Amniotic epithelial cell (primary cell): ENCODE measurements at regions not wholly inside any gene's neighbourhood (a gene's known extent, or its start where the extent isn't known, plus 50 kb on each side); places are given as distances from the start of the nearest gene placed in this dataset.
"Not testable (repeated sequence)": the region's sequence is repeated elsewhere in the genome, so short reads cannot be mapped to it uniquely, and the experiment has no call there.

Source experiments
- DNase-seq: peaks from one replicate; pipeline ENCODE4 v3.0.0-alpha.2; 2010; ENCODE audit warnings: low read depth

DNA sequence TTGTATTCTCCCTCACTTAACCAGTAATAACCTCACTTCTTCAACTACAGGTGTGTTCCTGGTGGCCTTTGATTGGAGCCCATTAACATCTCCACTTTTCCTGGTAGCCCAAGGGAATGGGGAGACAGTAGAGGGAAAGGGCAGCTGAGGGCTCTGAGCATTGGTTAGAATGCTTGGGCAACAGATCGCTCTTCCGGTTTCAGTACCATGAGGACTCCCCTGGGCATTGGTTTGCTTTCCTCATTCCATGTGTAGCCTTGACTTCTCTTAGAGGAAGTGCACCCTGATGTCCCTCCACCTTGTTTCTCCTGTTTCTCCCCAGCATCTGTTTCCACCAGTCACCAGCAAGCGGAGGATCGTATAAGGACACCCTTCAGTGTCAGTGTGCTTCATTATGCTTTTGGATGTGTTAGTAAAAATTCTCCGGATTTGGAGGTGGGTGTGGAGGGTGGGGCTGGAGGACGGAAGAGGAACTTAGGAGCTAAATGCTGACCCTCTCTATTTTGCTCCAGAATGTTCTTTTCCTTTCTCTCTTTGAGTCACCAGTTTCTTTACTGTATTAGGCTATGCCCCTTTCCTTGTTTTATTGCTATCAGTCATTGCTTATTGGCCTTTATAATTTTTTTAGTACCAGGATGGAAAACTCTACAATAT, 50.6 kb upstream of the ZNG1B start:
- not testable (repeated sequence) for DNase-seq

DNA sequence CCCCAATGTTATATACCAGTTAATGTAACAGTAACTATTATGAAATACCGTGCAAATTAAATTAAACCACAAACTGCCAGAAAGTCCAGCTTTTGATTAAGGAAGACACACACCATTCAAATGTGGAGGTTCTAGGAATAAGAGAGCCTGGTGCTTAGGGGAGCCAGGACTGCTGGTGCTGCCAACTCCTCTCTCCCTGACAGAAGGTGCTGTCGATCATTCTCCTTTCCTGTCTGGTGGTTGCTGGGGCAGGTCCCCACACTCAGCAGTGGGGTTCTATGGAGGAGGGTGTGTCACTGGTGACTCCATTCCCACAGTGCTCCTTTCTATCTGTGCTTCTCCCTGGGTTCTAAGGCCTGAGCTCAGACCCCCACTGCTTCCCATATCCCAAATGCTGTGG, 57.9 kb upstream of the ZNG1B start:
- not testable (repeated sequence) for DNase-seq

DNA sequence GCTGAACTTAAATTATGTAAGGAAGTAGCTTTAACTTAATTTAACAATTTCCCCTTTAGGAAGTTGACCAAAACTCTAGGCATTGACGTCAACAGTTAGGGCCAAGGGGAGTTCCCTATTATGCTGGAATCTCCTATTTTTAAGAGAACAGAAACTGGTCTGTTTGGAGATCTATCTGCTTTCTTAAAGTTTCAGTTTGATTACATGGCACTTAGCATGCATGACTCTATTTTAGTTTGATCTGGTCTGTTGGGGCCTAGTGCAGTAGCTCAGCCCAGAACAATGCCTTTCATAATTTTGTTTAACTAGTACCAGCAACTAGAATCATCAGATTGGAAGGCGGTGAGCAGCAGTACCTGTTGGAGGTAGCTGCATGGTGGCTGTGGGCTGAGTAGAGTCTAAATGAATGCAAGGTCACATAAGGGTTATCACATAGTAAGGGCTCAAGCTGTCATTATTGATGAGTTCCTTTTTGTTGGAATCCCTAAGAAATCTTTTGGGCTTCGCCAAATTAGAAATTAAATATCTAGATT, 60.5 kb upstream of the ZNG1B start:
- no peak for DNase-seq

DNA sequence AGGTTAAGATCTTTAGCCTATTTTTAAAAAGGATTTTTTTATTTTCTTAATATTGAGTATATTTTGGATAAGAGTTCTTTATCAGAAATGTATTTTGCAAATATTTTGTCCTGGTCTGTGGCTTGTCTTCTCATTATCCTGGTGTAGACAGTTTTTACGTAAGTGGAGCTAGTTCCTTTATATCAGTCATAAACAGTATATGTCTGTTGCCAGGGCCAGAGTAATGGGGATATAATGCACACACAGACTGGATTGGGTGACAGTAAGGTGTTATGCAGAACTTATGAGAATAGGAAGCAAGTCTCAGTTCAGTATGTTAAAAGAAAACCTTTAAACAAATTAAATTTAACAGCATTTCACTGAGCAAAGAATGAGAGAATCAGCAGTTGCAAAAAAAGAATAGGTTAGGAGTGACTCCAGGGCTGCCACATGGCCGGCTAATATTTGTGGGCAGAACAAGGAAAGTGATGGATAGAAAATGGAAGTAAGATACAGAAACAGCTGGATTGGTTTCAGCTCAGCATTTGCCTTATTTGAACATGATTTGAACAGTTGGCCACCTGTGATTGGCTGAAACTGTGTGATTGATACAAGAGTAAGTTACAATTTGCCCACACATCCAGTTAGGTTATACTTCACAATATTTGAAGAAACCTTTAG, 61.1 kb upstream of the ZNG1B start:
- DNase-seq, result no peak

DNA sequence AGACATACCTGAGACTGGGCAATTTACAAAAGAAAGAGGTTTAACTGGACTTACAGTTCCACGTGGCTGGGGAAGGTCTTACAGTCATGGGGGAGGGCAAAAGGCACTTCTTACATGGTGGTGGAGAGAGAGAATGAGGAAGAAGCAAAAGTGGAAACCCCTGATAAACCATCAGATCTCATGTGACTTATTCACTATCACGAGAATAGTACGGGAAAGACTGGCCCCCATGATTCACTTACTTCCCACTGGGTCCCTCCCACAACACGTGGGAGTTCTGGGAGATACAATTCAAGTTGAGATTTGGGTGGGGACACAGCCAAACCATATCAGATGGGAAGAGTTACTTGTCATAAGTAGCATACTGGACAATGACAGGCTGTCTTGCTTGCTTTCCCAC, 62.6 kb upstream of the ZNG1B start:
- DNase-seq, result peak; percentile 3

DNA sequence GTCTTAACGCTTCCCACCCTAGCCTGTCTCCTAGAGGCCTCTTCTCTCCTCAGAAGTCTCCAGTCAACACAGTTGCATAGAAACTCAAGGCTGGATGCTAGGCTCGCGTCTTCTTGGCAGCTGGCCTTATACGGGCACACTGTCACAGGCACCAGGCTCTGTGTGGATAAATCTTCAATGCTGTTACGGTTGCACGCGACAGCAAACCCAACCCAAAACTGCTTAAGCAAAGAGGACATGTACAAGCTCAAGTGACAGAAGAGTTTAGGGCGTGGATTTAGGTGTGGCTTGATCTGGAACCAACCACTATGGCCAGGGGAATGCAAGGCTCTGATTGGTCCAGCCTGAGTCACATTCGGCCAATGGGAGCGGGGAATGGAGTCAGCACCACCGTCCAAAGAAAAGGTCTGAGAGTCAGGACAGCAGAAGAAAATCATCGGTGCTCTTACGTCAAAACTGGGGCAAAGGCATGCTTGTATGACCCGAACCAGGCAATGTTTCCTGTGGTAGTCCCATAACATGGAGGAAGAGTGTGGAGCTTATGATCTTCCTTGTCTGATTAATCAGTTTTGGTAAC, 65.1 kb upstream of the ZNG1B start:
- DNase-seq, result peak; percentile 11

DNA sequence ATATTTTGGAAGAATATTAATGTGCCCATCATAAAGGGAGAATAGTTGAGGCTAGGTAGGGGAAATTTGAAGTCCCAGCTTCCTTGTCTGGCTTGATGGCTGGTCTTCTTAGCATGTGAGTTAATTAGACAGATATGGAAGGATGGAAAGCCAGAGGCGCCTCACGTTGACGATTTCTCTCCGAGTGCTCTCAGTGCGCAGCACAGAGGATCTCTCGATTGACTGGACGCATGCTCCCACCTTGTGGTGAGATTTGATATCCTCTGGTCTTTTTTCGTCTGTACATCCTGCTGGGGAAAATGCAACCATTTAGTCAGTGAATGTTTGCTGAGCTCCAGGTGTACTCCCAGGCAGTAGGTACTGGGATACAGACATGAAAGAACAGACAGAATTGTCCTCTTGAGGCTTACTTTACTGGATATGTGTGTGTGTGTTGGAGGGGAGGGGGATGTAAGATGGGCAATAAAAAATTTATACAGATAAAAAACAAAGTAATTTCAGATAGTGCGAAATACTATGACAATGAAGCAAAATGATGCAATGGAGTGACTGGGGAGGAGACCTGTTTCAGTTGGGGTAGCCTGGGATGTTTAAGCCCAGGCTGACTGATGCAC, 66.9 kb upstream of the ZNG1B start:
- peak; percentile 67 for DNase-seq

DNA sequence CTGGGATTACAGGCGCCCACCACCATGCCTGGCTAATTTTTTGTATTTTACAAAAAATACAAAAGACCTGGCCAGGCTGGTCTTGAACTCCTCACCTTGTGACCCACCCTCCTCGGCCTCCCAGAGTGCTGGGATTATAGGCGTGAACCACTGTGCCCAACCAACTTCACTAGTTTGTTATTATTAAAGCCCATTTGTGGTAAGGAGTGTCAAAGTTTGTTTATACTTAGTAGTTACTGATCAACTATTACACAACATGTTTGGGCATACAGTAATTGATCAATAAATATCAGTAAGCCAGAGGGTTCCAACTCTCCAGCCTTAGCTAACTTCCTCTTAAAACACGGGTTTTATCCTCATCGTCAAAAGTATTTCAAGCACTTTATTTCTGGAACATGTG, 67.5 kb upstream of the ZNG1B start:
- DNase-seq, result no peak

DNA sequence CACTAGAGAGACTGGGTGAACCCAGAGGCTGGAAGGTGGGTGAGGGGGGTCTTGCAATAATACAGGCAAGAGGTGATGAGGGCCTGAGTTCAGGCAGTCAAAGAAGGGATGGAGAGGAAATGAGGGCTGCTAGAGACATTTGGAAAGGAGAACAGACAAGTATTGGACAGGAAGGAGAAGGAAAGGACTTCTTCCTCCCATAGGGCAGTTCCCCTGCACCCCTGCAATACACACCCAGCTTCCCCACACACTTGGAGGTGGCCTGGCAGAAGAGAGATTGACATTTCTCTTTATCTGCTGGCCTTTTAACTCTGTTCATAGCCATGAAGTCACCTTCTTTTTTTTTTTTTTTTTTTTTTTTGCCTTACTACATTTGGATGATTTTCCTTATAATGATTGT, 68.9 kb upstream of the ZNG1B start:
- DNase-seq, result not testable (repeated sequence)

DNA sequence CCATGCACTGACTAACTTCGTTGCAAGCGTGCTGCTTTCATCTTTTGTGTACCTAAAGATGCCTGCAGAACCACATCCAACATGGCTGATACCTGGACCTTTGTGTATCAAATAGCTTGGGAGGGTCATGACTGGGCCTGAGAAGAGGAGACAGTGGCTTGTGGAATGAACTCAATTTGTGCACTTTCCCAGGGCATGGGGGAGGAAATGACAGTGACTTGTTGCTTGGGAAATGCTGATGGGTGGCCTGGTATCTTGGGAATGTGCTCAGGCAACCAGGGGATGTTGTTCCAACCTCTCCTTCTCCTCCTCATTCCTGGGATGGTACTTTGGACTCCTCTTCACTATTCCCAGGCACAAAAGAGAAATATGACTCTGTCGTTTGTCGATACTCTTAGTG, 70.7 kb upstream of the ZNG1B start:
- peak; percentile 4 for DNase-seq

DNA sequence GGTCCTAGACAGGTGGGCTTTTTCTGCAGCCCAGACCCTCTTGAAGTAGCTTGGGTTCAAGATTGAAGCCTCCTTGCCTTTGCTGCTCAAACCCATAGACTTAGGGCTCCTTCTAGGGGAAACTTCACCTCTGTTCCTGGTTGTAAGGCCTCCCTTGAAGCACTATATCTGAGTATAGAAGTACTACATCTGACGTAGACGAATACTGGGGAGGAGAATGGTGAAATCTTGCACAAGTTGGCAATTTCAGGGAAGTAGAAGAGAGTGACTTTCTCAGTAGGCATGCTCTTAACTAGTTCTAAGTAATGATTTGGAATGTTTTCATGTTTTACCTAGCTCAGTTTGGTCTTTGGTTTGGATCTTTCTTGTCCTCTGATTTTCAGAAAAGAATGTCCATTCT, 71.7 kb upstream of the ZNG1B start:
- DNase-seq, result peak; percentile 28

DNA sequence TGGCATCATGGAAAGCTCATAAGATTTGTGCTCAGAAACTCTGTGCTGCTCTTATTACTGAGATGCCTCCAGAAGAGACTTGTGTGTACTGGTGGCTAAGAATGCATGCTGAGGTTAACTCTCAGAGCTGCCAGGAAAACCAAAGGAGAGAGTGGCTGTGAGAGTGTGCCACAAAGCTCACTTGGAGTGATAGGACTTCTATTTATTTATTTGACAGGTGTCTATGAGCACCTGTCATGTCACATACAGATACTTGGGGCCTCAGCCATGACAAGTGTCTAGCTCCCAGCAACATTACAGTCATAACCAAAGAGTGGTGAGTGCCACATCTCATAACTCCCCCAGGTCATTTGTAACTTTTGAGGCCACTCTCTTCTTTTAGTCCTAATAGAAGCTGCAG, 72.2 kb upstream of the ZNG1B start:
- not testable (repeated sequence) for DNase-seq

DNA sequence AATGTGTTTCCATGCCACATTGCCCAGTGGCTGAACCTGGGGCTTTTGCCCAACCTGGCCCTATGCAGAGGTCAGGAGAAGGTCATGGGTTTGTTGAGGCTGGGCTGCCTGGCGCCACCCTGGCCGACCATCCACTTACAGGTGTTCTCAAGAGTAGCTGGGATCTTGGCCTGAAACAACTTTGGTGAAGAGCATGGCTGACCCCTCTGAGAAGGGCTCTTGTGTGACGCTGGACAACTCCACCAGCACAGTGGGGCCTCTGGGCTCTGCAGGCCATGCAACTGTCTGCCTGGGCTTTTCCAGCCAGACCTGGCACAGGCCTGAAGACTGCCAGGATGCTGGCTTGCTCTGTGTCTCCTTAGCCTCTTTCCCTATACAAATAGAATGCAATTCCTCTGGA, 76.4 kb upstream of the ZNG1B start:
- DNase-seq, result no peak

DNA sequence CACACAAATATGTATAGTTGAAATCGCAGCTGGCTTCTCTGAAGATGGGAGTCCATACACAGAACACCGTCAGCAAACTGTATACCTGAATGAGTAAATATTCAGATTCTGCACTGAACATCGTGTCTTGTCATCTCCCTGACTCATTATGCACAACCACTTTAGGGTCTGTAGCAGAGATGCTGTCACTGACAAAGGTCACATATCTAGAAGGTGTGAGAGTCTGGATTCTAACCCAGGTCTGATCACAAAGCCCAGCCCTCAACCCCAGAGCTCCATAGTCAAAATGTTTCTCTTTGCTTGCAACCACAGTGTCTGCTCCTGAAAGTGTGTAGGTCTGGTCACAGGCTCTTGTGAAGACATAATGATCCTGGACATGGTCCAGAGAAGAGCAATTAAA, 78.3 kb upstream of the PAX8 start:
- DNase-seq, result no peak

DNA sequence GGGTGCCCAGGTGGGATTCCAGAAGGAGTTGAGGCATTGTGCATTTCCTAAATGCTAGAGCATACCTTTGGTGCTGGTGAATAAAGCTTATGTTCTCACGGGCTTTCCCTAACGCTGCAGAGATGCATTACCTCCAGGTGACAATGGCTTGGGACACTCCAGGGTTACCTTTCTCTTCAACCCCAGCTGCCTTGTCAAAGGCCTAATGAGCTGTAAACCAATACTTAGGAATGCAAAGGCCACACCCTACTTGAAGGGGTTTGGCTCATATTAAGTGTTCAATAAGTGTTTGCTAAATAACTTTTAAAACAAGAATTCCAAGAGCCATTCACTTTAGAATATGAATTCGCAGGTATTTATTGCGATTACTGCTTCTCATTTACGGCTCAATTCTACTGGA, 77.6 kb upstream of the PAX8 start:
- DNase-seq, result not testable (repeated sequence)

DNA sequence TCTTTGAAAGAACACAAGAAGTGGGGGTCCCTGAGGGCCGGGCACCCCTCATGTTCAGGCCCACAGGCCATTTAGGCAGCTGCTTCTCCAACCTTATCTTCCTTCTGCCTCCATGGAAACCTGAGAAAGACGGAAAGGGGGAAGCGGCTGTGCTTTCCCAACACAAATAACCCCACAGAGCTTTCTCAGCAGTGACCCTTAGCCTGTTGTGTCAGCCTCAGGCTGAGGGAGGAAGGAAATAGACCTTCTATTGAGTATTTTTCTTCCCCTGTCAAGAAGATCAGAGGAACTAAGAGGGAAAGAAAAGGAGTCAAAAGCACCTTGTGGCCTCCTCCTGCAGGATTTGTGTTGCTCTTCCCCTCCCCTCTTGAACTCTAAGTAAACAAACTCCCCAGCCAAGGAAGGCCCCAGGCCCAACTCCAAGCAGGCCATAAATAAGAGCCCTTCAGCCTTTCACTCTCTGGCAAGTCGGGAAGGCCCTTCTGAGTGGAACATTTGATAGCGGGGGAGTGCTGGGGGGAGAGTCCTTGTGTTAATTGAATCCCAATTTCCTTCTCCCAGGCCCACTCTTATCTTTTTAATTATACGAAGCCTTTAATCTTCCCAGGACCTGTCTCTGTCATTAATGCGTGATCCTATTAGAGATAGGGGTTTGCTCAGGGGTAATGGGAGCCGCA, 76.8 kb upstream of the PAX8 start:
- peak; percentile 4 for DNase-seq

DNA sequence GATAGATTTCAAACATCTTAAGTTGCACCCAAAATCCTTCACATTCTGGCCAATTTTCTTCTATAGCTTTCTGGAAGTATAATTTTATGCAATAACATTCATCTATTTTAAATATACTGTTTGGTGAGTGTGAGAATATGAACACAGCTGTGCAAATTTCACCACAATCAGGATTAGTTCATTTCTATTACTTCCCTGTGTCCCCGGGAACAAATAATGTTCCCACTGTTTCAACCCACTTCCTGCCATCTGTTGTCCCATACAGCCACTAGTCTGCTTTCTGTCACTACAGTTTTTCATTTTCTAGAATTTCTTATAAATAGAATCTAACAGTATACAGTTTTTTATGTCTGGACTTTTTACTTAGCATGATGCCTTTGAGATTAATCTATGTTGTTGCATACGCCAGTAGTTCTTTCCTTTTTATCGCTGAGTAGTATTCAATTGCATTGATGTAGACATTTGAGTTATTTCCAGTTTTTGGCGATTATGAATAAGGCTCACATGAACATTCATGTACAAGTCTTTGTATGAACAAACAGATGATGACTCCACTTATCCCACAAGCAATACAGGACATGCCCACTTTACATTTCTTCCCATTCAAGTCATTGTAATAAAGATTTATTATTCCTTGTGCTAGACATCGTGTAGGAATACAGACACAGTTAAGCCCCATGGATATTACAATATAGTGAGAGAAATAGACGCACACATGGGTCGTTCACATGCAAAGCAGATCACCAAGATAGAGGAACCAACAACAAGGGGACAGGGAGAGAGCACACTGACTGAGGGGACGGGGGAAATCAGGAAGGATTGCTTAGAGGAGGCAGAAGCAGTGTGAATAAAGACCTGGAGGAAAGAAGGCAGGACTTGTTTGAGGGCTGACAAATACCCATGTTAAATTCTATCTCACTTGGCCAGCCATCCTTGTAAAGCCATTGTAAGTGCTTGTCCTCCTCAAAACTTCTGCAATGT, 72.9 kb upstream of the PAX8 start:
- no peak for DNase-seq

DNA sequence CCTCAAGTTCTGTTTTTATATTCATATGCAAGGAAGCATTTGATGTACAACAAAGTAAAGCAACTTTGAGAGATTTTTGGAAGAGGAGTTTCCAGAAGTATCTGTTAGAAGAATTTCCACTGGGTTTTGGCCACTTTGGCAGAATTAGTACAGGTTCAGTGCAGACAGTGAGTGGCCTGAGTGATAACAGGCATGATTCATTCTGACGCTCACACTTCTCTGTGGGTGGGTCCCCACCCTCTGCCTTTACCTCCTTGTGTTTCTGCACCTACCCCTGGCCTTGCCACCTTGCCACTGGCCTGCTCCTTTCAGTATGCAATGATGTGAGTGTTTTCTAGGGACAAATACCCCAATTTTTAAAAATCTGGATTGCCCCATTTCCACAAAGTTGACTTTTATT, 65.1 kb upstream of the PAX8 start:
- not testable (repeated sequence) for DNase-seq

DNA sequence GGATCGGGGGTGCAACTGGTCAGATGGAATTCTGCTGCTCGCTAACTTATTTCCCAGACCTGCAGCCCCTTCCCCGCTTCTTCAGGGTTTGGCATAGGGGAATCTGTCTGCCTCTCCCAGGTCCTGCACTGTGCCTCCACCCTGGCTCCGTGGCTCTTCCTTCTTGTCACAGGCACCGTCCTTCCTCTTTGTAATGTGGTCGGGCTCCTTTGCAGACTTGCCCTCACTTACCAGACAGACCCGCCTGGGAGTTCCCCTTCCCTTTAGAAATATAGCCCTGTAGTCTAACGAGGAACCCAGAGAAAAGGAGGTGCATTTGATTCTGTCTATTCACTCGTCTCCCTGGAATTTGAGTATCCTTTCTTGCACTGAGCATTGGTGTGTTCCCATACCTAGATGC, 63.9 kb upstream of the PAX8 start:
- no peak for DNase-seq

DNA sequence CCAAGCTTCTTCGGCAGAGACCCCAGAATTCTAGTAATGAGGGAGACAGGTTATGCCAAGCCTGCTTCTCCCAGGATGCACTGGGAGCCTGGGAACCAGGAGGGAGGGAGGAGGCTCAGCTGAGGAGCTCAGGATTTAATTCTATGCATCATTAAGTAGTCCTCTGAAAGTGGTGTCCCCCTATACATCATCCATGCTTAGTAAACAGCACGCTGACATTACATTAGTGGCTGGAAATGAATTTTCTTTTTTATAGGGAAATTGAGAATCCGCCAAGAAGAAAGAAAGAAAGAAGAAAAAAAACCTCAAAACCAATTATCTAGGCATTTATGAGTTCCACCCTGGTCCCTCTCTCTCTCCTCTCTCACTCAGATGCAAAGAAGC, 63.1 kb upstream of the PAX8 start:
- not testable (repeated sequence) for DNase-seq

DNA sequence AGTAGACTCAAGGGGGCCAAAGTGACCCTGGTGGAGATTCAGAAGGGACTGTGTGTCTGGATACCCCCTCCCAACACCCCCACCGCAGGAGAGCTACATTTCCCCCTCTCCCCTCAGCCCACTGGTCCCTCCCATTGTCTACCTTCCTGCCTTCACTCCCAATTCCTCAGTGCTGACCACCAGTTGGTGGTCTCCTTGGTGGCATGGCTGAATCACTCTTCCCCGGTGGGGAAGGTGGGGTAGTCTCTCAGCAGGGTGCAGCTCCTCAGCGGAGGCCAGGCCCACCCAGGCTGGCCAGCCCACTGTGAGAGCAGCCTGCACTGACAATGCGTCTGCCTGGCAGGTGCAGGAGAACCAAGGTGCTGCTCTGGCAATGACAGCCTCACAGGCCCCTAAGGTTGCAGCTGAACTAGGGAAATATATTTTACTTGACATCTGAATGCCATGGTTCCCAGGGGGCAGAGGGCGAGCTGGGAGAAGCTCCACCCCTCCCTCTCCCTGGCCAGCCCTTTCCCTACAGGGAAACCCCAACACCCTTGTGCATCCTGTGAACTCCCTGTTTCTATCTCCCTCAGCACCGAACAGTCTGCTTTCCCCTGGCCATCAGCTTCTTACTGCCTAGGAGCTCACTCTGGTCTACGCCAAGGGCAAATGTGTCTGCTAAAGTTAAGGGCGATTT, 62.6 kb upstream of the PAX8 start:
- DNase-seq, result no peak
